CD14-positive monocyte (primary cell): ENCODE measurements at regions not wholly inside any gene's neighbourhood (a gene's known extent, or its start where the extent isn't known, plus 50 kb on each side); places are given as distances from the start of the nearest gene placed in this dataset.

Source experiments
- DNase-seq, 3 donors: peaks; one replicate each; pipeline ENCODE4 v3.0.0-alpha.2; 2011 to 2022
- H2AFZ ChIP-seq: 2 replicates; pipeline ENCODE4 v1.6.0; 2012; ENCODE audit warnings: mild to moderate bottlenecking, low read depth, low read length, inconsistent platforms; ENCODE audit not compliant: insufficient read depth, poor library complexity, severe bottlenecking
- H3K27ac ChIP-seq, 2 donors: 1 replicate in 1 of 2; 2 replicates in 1 of 2; pipeline ENCODE4 v1.5.1; 2012 to 2013; ENCODE audit warnings: low read length in 2 of 2, control low read depth in 1 of 2, inconsistent platforms in 1 of 2, low read depth in 1 of 2, mild to moderate bottlenecking in 1 of 2
- H3K27me3 ChIP-seq, 2 donors: one replicate each; pipeline versions ENCODE4 v1.6.0 to v1.6.1; 2011 to 2013; ENCODE audit warnings: low read length in 2 of 2; ENCODE audit not compliant: control insufficient read depth in 2 of 2, insufficient read depth in 2 of 2
- H3K36me3 ChIP-seq, 2 donors: replicated peaks in 1 of 2; 1 replicate in 1 of 2; 2 replicates in 1 of 2; pipeline versions ENCODE4 v1.5.1 to v1.6.1; 2012 to 2013; ENCODE audit warnings: low read length in 2 of 2, control low read depth in 1 of 2, inconsistent platforms in 1 of 2, mild to moderate bottlenecking in 1 of 2; ENCODE audit not compliant: insufficient read depth in 2 of 2, control insufficient read depth in 1 of 2
- H3K4me1 ChIP-seq, 2 donors: 1 replicate in 1 of 2; 2 replicates in 1 of 2; pipeline versions ENCODE4 v1.5.1 to v1.6.1; 2012 to 2013; ENCODE audit warnings: low read length in 2 of 2, control low read depth in 1 of 2, inconsistent platforms in 1 of 2, mild to moderate bottlenecking in 1 of 2, moderate library complexity in 1 of 2; ENCODE audit not compliant: insufficient read depth in 2 of 2, control insufficient read depth in 1 of 2
- H3K4me2 ChIP-seq: replicated peaks from 2 replicates; pipeline ENCODE3; 2012; ENCODE audit warnings: low read length, moderate library complexity, mild to moderate bottlenecking; ENCODE audit not compliant: poor library complexity, severe bottlenecking; ENCODE audit errors: extremely low read depth
- H3K4me3 ChIP-seq, 3 experiments: fragments of 200-600 bp in 1 of 3; sonication (generic) in 1 of 3; replicated peaks in 1 of 3; 1 replicate in 2 of 3; 2 replicates in 1 of 3; pipeline ENCODE4 v1.5.1; 2011 to 2013; ENCODE audit warnings: low read length in 3 of 3, mild to moderate bottlenecking in 3 of 3, control low read depth in 2 of 3, low read depth in 2 of 3, inconsistent platforms in 1 of 3, moderate library complexity in 1 of 3
- H3K79me2 ChIP-seq: 2 replicates; pipeline ENCODE4 v1.6.0; 2012; ENCODE audit warnings: mild to moderate bottlenecking, control low read depth, inconsistent platforms, low read length, moderate library complexity; ENCODE audit not compliant: insufficient read depth
- H3K9ac ChIP-seq: 2 replicates; pipeline ENCODE4 v1.6.0; 2017; ENCODE audit warnings: low read length, mild to moderate bottlenecking; ENCODE audit not compliant: insufficient read depth, poor library complexity, severe bottlenecking
- H3K9me3 ChIP-seq, 2 donors: replicated peaks in 1 of 2; 1 replicate in 1 of 2; 2 replicates in 1 of 2; pipeline versions ENCODE4 v1.5.1 to v1.6.1; 2012 to 2013; ENCODE audit warnings: low read length in 2 of 2, control low read depth in 1 of 2; ENCODE audit not compliant: control insufficient read depth in 1 of 2, insufficient read depth in 1 of 2
- H4K20me1 ChIP-seq: 2 replicates; pipeline ENCODE4 v1.6.0; 2012; ENCODE audit warnings: mild to moderate bottlenecking, low read length, control low read depth, moderate library complexity; ENCODE audit not compliant: insufficient read depth
- H3K27ac Mint-ChIP-seq, 7 donors: one replicate each; pipeline ENCODE4 v1.8.0; 2020; ENCODE audit warnings: mild to moderate bottlenecking in 7 of 7, mixed read lengths in 7 of 7, moderate library complexity in 6 of 7, inconsistent platforms in 2 of 7
- H3K27me3 Mint-ChIP-seq, 3 donors: one replicate each; pipeline ENCODE4 v1.8.0; 2021 to 2022; ENCODE audit warnings: low read depth in 3 of 3, mild to moderate bottlenecking in 3 of 3, mixed read lengths in 3 of 3, moderate library complexity in 3 of 3, inconsistent platforms in 1 of 3
- H3K36me3 Mint-ChIP-seq, 2 donors: one replicate each; pipeline ENCODE4 v1.8.0; 2020; ENCODE audit warnings: mixed read lengths in 2 of 2, inconsistent platforms in 1 of 2, mild to moderate bottlenecking in 1 of 2
- H3K4me1 Mint-ChIP-seq: one replicate; pipeline ENCODE4 v1.8.0; 2020; ENCODE audit warnings: mild to moderate bottlenecking, mixed read lengths
- H3K4me3 Mint-ChIP-seq, 2 donors: one replicate each; pipeline ENCODE4 v1.8.0; 2020; ENCODE audit warnings: mild to moderate bottlenecking in 2 of 2, mixed read lengths in 2 of 2, moderate library complexity in 1 of 2
- H3K9me3 Mint-ChIP-seq, 7 donors: one replicate each; pipeline ENCODE4 v1.8.0; 2020 to 2022; ENCODE audit warnings: mixed read lengths in 7 of 7, mild to moderate bottlenecking in 6 of 7, moderate library complexity in 6 of 7, inconsistent platforms in 2 of 7
- CTCF ChIP-seq: fragments of 200-600 bp; IDR thresholded peaks from one replicate; pipeline ENCODE4 v1.8.0; 2022; ENCODE audit warnings: antibody characterized with exemption, mild to moderate bottlenecking
- WGBS: methylation state at CpG from one replicate; pipeline ENCODE4 v1.1.5; 2013; ENCODE audit warnings: missing lambda C conversion rate; ENCODE audit not compliant: insufficient coverage; 5-methylcytosine and 5-hydroxymethylcytosine counted together
- intact Hi-C, 2 donors: fragments of 100-400 bp; cut with micrococcal nuclease; formaldehyde crosslinking; loops; one replicate each; pipeline versions ENCODE4 v1.15.0 to v1.15.1; 2023

GRCh38 chr2:146138820-146139219 lies 1618.9 kb upstream of the ZEB2 start:
- Histone ChIP-seq H3K4me3 (no peak overlapping the region), H3K9ac (no peak overlapping the region), H3K4me2 (no peak overlapping the region), H4K20me1 (no peaks in the 10 kb centered on the region), H3K27me3 (no peaks in the 10 kb centered on the region), H2AFZ (no peak overlapping the region), H3K36me3 (no peaks in the 10 kb centered on the region), H3K9me3 (no peaks in the 10 kb centered on the region), H3K4me1 (no peaks in the 10 kb centered on the region), H3K79me2 (no peaks in the 10 kb centered on the region), H3K27ac (no peak overlapping the region)
- no CpG with 5 or more reads among the region's 3 CpGs for WGBS
- H3K27ac Mint-ChIP-seq: no peak overlapping the region
- peaks cover 0 to 2% (median 0%) of the 10 kb centered on the region in 3 donors for H3K27me3 Mint-ChIP-seq
- no peaks in the 10 kb centered on the region for H3K4me1 Mint-ChIP-seq
- H3K4me3 Mint-ChIP-seq: no peak overlapping the region
- DNase-seq: no peak
- peaks cover 2 to 10% (median 7%) of the 10 kb centered on the region in 7 donors for H3K9me3 Mint-ChIP-seq
- intact Hi-C loops: no loop called here
- no peak for TF ChIP-seq CTCF
- no peaks in the 10 kb centered on the region for H3K36me3 Mint-ChIP-seq

GRCh38 chr2:146135245-146135644 lies 1615.3 kb upstream of the ZEB2 start:
- H3K27me3 Mint-ChIP-seq: peaks cover 0 to 3% (median 0%) of the 10 kb centered on the region in 3 donors
- no peaks in the 10 kb centered on the region for H3K4me1 ChIP-seq
- peaks cover 7 to 8% of the 10 kb centered on the region in 2 donors for H3K9me3 ChIP-seq
- H3K27ac Mint-ChIP-seq: no peak overlapping the region
- H2AFZ ChIP-seq: no peak overlapping the region
- no peaks in the 10 kb centered on the region for H3K79me2 ChIP-seq
- no peak for DNase-seq
- no peaks in the 10 kb centered on the region for H3K4me1 Mint-ChIP-seq
- H3K9ac ChIP-seq: no peak overlapping the region
- no peak overlapping the region for H3K4me3 ChIP-seq
- H3K4me2 ChIP-seq: no peak overlapping the region
- intact Hi-C loops: no loop called here
- H4K20me1 ChIP-seq: no peaks in the 10 kb centered on the region
- H3K9me3 Mint-ChIP-seq: peaks cover 0 to 17% (median 4%) of the 10 kb centered on the region in 7 donors
- no peak overlapping the region for H3K4me3 Mint-ChIP-seq
- no peaks in the 10 kb centered on the region for H3K27me3 ChIP-seq
- no peaks in the 10 kb centered on the region for H3K36me3 Mint-ChIP-seq
- H3K36me3 ChIP-seq: no peaks in the 10 kb centered on the region
- no peak overlapping the region for H3K27ac ChIP-seq
- no peak for TF ChIP-seq CTCF
- no CpG with 5 or more reads among the region's 1 CpG for WGBS
